Vagina (tissue), 2 donors: ENCODE measurements at regions not wholly inside any gene's neighbourhood (a gene's known extent, or its start where the extent isn't known, plus 50 kb on each side); places are given as distances from the start of the nearest gene placed in this dataset.

Experiments
- DNase-seq, 2 donors: peaks; one replicate each; pipeline ENCODE4 v3.0.0-alpha.2; 2017; ENCODE audit errors: extremely low spot score in 2 of 2
- H3K27ac ChIP-seq: fragments of 200-600 bp; sonication (generic); one replicate; pipeline ENCODE4 v1.5.1; 2019
- H3K27me3 ChIP-seq: fragments of 200-600 bp; sonication (generic); one replicate; pipeline ENCODE4 v1.5.1; 2019
- H3K36me3 ChIP-seq, 2 donors: fragments of 200-600 bp; sonication (generic); one replicate each; pipeline ENCODE4 v1.5.1; 2017 to 2019
- H3K4me1 ChIP-seq: fragments of 200-600 bp; sonication (generic); one replicate; pipeline ENCODE4 v1.5.1; 2019
- H3K4me3 ChIP-seq, 2 donors: fragments of 200-600 bp; sonication (generic); 1 replicate in 1 of 2; 2 replicates in 1 of 2; pipeline ENCODE4 v1.5.1; 2016 to 2019
- H3K9me3 ChIP-seq: fragments of 200-600 bp; sonication (generic); one replicate; pipeline ENCODE4 v1.5.1; 2019
- CTCF ChIP-seq, 3 experiments: fragments of 450-650 bp in 2 of 3; fragments of 200-600 bp in 1 of 3; sonication (generic) in 1 of 3; IDR thresholded peaks; one replicate each; pipeline ENCODE4 v1.5.1; 2017 to 2019; ENCODE audit warnings: antibody characterized with exemption in 3 of 3, mild to moderate bottlenecking in 2 of 3, moderate library complexity in 2 of 3
- POLR2A ChIP-seq, 2 donors: fragments of 450-650 bp; IDR thresholded peaks; one replicate each; pipeline ENCODE4 v1.6.1; 2017; ENCODE audit warnings: antibody characterized with exemption in 2 of 2, mild to moderate bottlenecking in 2 of 2, moderate library complexity in 2 of 2
- POLR2AphosphoS5 ChIP-seq, 2 donors: sonication (generic); formaldehyde crosslinking; IDR thresholded peaks; one replicate each; pipeline ENCODE4 v1.9.0; 2017; ENCODE audit warnings: antibody characterized with exemption in 2 of 2, mild to moderate bottlenecking in 2 of 2, low read depth in 1 of 2; ENCODE audit not compliant: insufficient read depth in 1 of 2
- intact Hi-C: fragments of 100-400 bp; cut with DNase I; formaldehyde crosslinking; loops from one replicate; pipeline ENCODE4 v1.15.1; 2023

- intact Hi-C loops: no loop called here
- Histone ChIP-seq H3K9me3 (no peaks in the 10 kb centered on the region), H3K36me3 (no peaks in the 10 kb centered on the region), H3K27ac (no peak overlapping the region), H3K4me3 (no peak overlapping the region), H3K27me3 (no peaks in the 10 kb centered on the region), H3K4me1 (no peaks in the 10 kb centered on the region)
- TF ChIP-seq POLR2A (IDR thresholded peaks at IDR 0.05): no peak
- DNase-seq: no peak
These were observed 433.7 kb downstream of the ETS1 start for GRCh38 chr11:128153697-128154048.

- no peak overlapping the region for H3K27ac ChIP-seq
- no peaks in the 10 kb centered on the region for H3K27me3 ChIP-seq
- H3K9me3 ChIP-seq: no peaks in the 10 kb centered on the region
- intact Hi-C loops: no loop called here
- H3K4me3 ChIP-seq: no peak overlapping the region
- no peaks in the 10 kb centered on the region for H3K36me3 ChIP-seq
- no peak for TF ChIP-seq POLR2A (IDR thresholded peaks at IDR 0.05)
- no peak for TF ChIP-seq CTCF (IDR thresholded peaks at IDR 0.05)
- TF ChIP-seq POLR2AphosphoS5 (IDR thresholded peaks at IDR 0.05; ENCODE audit: insufficient read depth in 1 of 2, low read depth in 1 of 2): no peak
- no peak for DNase-seq
- H3K4me1 ChIP-seq: no peaks in the 10 kb centered on the region
These were observed 434.3 kb downstream of the ETS1 start for GRCh38 chr11:128152796-128153696.

- Histone ChIP-seq H3K4me3 (no peak overlapping the region), H3K27me3 (no peaks in the 10 kb centered on the region), H3K9me3 (no peaks in the 10 kb centered on the region), H3K36me3 (no peaks in the 10 kb centered on the region), H3K4me1 (no peaks in the 10 kb centered on the region), H3K27ac (no peak overlapping the region)
- intact Hi-C loops: no loop called here
- TF ChIP-seq CTCF (IDR thresholded peaks at IDR 0.05): no peak
- TF ChIP-seq POLR2A (IDR thresholded peaks at IDR 0.05): no peak
- TF ChIP-seq POLR2AphosphoS5 (IDR thresholded peaks at IDR 0.05; ENCODE audit: insufficient read depth in 1 of 2, low read depth in 1 of 2): no peak
- no peak for DNase-seq
These were observed 435.6 kb downstream of the ETS1 start for GRCh38 chr11:128151780-128152179.

- no peak overlapping the region for H3K4me3 ChIP-seq
- TF ChIP-seq POLR2A (IDR thresholded peaks at IDR 0.05) (no peak), CTCF (IDR thresholded peaks at IDR 0.05) (no peak), POLR2AphosphoS5 (IDR thresholded peaks at IDR 0.05; ENCODE audit: insufficient read depth in 1 of 2, low read depth in 1 of 2) (no peak)
- intact Hi-C loops: no loop called here
- H3K4me1 ChIP-seq: no peaks in the 10 kb centered on the region
- no peaks in the 10 kb centered on the region for H3K9me3 ChIP-seq
- no peaks in the 10 kb centered on the region for H3K27me3 ChIP-seq
- no peak for DNase-seq
- no peaks in the 10 kb centered on the region for H3K36me3 ChIP-seq
- no peak overlapping the region for H3K27ac ChIP-seq
These were observed 436.0 kb downstream of the ETS1 start for GRCh38 chr11:128151338-128151737.

- Histone ChIP-seq H3K36me3 (no peaks in the 10 kb centered on the region), H3K4me3 (no peak overlapping the region), H3K4me1 (no peaks in the 10 kb centered on the region), H3K27ac (no peak overlapping the region), H3K27me3 (no peaks in the 10 kb centered on the region), H3K9me3 (no peaks in the 10 kb centered on the region)
- intact Hi-C loops: no loop called here
- no peak for DNase-seq
- TF ChIP-seq POLR2AphosphoS5 (IDR thresholded peaks at IDR 0.05; ENCODE audit: insufficient read depth in 1 of 2, low read depth in 1 of 2) (no peak), CTCF (IDR thresholded peaks at IDR 0.05) (no peak), POLR2A (IDR thresholded peaks at IDR 0.05) (no peak)
These were observed 439.1 kb downstream of the ETS1 start for GRCh38 chr11:128148208-128148607.
